ENCODE measurements at regions not wholly inside any gene's neighbourhood (a gene's known extent, or its start where the extent isn't known, plus 50 kb on each side); places are given as distances from the start of the nearest gene placed in this dataset.

DNA sequence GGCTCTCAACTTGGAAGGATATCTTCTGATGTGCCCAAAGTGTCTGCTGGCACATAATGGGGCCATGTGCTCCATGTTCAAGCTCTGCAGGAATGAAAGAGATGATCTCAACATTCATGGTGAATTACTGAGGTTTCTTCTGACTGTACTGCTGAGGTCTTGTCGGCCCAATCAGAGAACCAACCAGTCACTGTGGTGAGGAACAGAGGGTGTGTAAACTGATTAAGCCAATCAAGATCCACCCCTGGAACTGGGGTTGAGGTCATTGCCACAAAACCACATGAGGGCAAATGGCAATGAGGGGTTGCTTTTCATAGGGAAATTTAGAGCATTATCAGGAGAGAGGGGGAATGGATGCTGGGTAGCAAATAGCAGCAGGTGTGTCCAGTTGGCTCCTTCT is 152.3 kb upstream of the RAG2 start:
- H3K9me2 ChIP-seq (replicated peaks; ENCODE audit: insufficient read depth, low read length): no peaks in the 10 kb centered on the region
- H3K79me2 ChIP-seq (ENCODE audit: low read length): no peaks in the 10 kb centered on the region
- DNase-seq: no peak
- H3K27me3 ChIP-seq (ENCODE audit: low read length): no peaks in the 10 kb centered on the region
- H3K36me3 ChIP-seq (ENCODE audit: insufficient read depth, low read length): no peaks in the 10 kb centered on the region
- no peaks in the 10 kb centered on the region for H3K9me3 ChIP-seq (ENCODE audit: low read length)
- H3K4me3 ChIP-seq (ENCODE audit: low read length): no peak overlapping the region
- no peak overlapping the region for H2AFZ ChIP-seq (ENCODE audit: low read length)
- no peak overlapping the region for H3K4me2 ChIP-seq (ENCODE audit: low read depth, low read length, poor library complexity, severe bottlenecking)
- no peaks in the 10 kb centered on the region for H3K4me1 ChIP-seq (ENCODE audit: low read length)
- no peak overlapping the region for H3K27ac ChIP-seq (ENCODE audit: low read length)
- no peaks in the 10 kb centered on the region for H4K20me1 ChIP-seq (ENCODE audit: insufficient read depth, low read depth, low read length)
- H3K9ac ChIP-seq (ENCODE audit: low read length): no peak overlapping the region

- no peaks in the 10 kb centered on the region for H4K20me1 ChIP-seq (ENCODE audit: insufficient read depth, low read depth, low read length)
- no peak overlapping the region for H3K9ac ChIP-seq (ENCODE audit: low read length)
- no peak overlapping the region for H3K4me3 ChIP-seq (ENCODE audit: low read length)
- no peak overlapping the region for H2AFZ ChIP-seq (ENCODE audit: low read length)
- no peak overlapping the region for H3K4me2 ChIP-seq (ENCODE audit: low read depth, low read length, poor library complexity, severe bottlenecking)
- H3K9me3 ChIP-seq (ENCODE audit: low read length): no peaks in the 10 kb centered on the region
- no peaks in the 10 kb centered on the region for H3K36me3 ChIP-seq (ENCODE audit: insufficient read depth, low read length)
- H3K79me2 ChIP-seq (ENCODE audit: low read length): no peaks in the 10 kb centered on the region
- no peaks in the 10 kb centered on the region for H3K4me1 ChIP-seq (ENCODE audit: low read length)
- H3K27me3 ChIP-seq (ENCODE audit: low read length): no peaks in the 10 kb centered on the region
- no peak overlapping the region for H3K27ac ChIP-seq (ENCODE audit: low read length)
- H3K9me2 ChIP-seq (replicated peaks; ENCODE audit: insufficient read depth, low read length): no peaks in the 10 kb centered on the region
- DNase-seq: no peak
These were observed 150.8 kb upstream of the RAG2 start for GRCh38 chr11:36748836-36749235.

DNA sequence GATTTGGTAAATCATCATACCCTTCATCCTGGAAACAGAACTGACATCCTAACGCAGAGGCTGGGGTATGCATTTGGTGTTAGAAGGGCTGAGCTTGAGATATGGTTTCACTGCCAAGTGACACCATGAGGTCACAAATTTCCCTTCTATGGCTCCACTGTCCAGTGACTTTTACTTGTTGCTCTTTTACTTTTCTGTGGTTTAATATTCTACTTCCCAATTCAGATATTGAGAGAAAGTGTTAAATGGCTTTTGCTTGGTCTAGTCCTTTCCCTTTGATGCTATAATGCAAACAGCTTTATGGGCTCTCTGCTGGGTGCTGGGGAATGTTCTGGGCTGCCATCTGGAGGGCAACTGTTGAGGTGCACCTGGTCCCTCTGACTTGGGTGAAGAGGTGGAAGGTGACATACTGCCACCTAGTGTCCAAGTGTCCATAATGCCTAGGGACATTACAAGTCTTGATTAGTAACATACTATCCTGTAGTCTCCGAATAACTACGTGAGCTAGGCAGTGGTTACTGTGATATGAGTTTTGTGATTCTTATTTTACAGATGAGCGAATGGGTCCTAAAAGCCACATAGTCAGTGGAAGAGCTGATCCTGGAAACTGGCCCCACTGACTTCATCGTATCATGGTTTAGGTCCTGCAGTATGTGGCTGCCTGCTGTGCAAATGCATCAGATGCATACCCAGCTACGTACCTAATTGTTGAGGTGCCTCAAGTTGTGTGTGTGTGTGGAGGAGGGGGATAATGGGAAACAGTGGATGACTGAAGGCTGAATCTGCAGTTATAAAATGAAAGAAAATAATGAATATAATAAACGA is 149.1 kb upstream of the RAG2 start:
- H3K27ac ChIP-seq (ENCODE audit: low read length): no peak overlapping the region

GRCh38 chr11:36744375-36745168 is 146.5 kb upstream of the RAG2 start:
- no peaks in the 10 kb centered on the region for H3K9me3 ChIP-seq (ENCODE audit: low read length)
- H3K27ac ChIP-seq (ENCODE audit: low read length): no peak overlapping the region
- no peak overlapping the region for H2AFZ ChIP-seq (ENCODE audit: low read length)

More for the DNA sequence above, 149.1 kb upstream of the RAG2 start:
- Histone ChIP-seq H4K20me1 (ENCODE audit: insufficient read depth, low read depth, low read length) (no peaks in the 10 kb centered on the region), H2AFZ (ENCODE audit: low read length) (no peak overlapping the region), H3K9me2 (replicated peaks; ENCODE audit: insufficient read depth, low read length) (no peaks in the 10 kb centered on the region), H3K4me2 (ENCODE audit: low read depth, low read length, poor library complexity, severe bottlenecking) (no peak overlapping the region), H3K4me3 (ENCODE audit: low read length) (no peak overlapping the region), H3K4me1 (ENCODE audit: low read length) (no peaks in the 10 kb centered on the region), H3K9me3 (ENCODE audit: low read length) (no peaks in the 10 kb centered on the region), H3K9ac (ENCODE audit: low read length) (no peak overlapping the region), H3K36me3 (ENCODE audit: insufficient read depth, low read length) (no peaks in the 10 kb centered on the region), H3K79me2 (ENCODE audit: low read length) (no peaks in the 10 kb centered on the region), H3K27me3 (ENCODE audit: low read length) (no peaks in the 10 kb centered on the region)
- DNase-seq: peak; percentile 94

GRCh38 chr11:36743039-36743438 is 145.0 kb upstream of the RAG2 start:
- no peak overlapping the region for H3K4me2 ChIP-seq (ENCODE audit: low read depth, low read length, poor library complexity, severe bottlenecking)
- H3K9ac ChIP-seq (ENCODE audit: low read length): no peak overlapping the region
- no peaks in the 10 kb centered on the region for H3K27me3 ChIP-seq (ENCODE audit: low read length)
- H3K9me3 ChIP-seq (ENCODE audit: low read length): no peaks in the 10 kb centered on the region
- DNase-seq: no peak
- H3K79me2 ChIP-seq (ENCODE audit: low read length): no peaks in the 10 kb centered on the region
- no peak overlapping the region for H2AFZ ChIP-seq (ENCODE audit: low read length)
- H3K9me2 ChIP-seq (replicated peaks; ENCODE audit: insufficient read depth, low read length): no peaks in the 10 kb centered on the region
- no peaks in the 10 kb centered on the region for H3K36me3 ChIP-seq (ENCODE audit: insufficient read depth, low read length)
- H3K4me3 ChIP-seq (ENCODE audit: low read length): no peak overlapping the region
- no peaks in the 10 kb centered on the region for H3K4me1 ChIP-seq (ENCODE audit: low read length)
- H3K27ac ChIP-seq (ENCODE audit: low read length): no peak overlapping the region
- no peaks in the 10 kb centered on the region for H4K20me1 ChIP-seq (ENCODE audit: insufficient read depth, low read depth, low read length)

More at GRCh38 chr11:36744375-36745168, 146.5 kb upstream of the RAG2 start:
- no peaks in the 10 kb centered on the region for H4K20me1 ChIP-seq (ENCODE audit: insufficient read depth, low read depth, low read length)
- peak; percentile 83 for DNase-seq
- no peak overlapping the region for H3K4me3 ChIP-seq (ENCODE audit: low read length)
- H3K9ac ChIP-seq (ENCODE audit: low read length): no peak overlapping the region
- H3K36me3 ChIP-seq (ENCODE audit: insufficient read depth, low read length): no peaks in the 10 kb centered on the region
- no peaks in the 10 kb centered on the region for H3K79me2 ChIP-seq (ENCODE audit: low read length)
- H3K4me1 ChIP-seq (ENCODE audit: low read length): no peaks in the 10 kb centered on the region
- H3K27me3 ChIP-seq (ENCODE audit: low read length): no peaks in the 10 kb centered on the region
- no peaks in the 10 kb centered on the region for H3K9me2 ChIP-seq (replicated peaks; ENCODE audit: insufficient read depth, low read length)
- H3K4me2 ChIP-seq (ENCODE audit: low read depth, low read length, poor library complexity, severe bottlenecking): no peak overlapping the region

DNA sequence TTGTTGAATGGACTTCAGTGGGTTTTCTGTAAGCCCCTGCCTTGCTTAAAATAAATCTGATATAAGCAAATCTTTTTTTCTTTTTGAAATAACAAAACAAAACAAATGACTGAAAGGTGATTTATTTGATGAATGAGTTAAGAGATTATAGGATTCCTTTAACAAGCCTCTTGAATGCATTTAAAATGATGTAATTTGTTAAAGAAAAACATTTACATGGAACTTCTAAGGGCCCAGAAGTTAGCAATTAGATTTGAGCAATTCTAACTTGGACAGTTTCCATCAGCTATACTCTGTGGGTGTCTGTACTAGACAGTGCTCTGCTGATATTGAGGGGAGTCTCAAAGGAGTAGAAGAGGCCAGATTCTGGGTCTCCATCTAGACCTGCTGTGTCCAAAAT is 143.5 kb upstream of the RAG2 start:
- H3K4me1 ChIP-seq (ENCODE audit: low read length): no peaks in the 10 kb centered on the region
- no peaks in the 10 kb centered on the region for H3K36me3 ChIP-seq (ENCODE audit: insufficient read depth, low read length)
- no peaks in the 10 kb centered on the region for H3K79me2 ChIP-seq (ENCODE audit: low read length)
- H3K27me3 ChIP-seq (ENCODE audit: low read length): no peaks in the 10 kb centered on the region
- no peak overlapping the region for H3K4me2 ChIP-seq (ENCODE audit: low read depth, low read length, poor library complexity, severe bottlenecking)
- H4K20me1 ChIP-seq (ENCODE audit: insufficient read depth, low read depth, low read length): no peaks in the 10 kb centered on the region
- no peak for DNase-seq
- no peaks in the 10 kb centered on the region for H3K9me3 ChIP-seq (ENCODE audit: low read length)
- H3K4me3 ChIP-seq (ENCODE audit: low read length): no peak overlapping the region
- no peak overlapping the region for H2AFZ ChIP-seq (ENCODE audit: low read length)
- H3K27ac ChIP-seq (ENCODE audit: low read length): no peak overlapping the region
- H3K9me2 ChIP-seq (replicated peaks; ENCODE audit: insufficient read depth, low read length): no peaks in the 10 kb centered on the region
- no peak overlapping the region for H3K9ac ChIP-seq (ENCODE audit: low read length)

DNA sequence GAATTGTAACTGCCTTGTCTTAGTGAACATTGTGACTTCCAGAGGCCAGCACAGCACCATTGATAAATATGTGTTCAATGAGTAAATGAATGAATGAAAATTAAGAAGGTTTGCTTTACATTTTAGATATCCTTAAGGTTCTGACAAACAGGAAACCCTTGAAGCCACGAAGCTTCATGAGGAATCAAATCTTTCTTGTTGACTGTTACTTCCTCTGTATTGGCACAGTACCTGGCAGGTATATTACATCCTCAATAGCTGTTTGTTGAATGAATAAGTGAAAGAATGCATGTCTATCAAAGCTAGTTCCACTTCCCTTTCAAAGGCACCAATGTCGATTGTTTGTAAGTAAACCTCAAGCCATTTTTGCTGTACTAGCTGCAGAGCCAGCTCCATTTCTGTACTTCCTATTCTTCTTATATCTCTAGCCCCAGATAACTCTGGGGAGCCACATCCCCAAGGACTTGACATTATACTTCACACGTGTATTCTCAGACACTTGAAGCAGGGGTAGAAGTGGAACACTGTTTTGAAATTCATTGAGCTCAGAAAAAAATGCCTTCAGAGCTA is 140.3 kb upstream of the RAG2 start:
- H3K9ac ChIP-seq (ENCODE audit: low read length): no peak overlapping the region
- no peak overlapping the region for H2AFZ ChIP-seq (ENCODE audit: low read length)
- H3K4me2 ChIP-seq (ENCODE audit: low read depth, low read length, poor library complexity, severe bottlenecking): no peak overlapping the region
- H4K20me1 ChIP-seq (ENCODE audit: insufficient read depth, low read depth, low read length): no peaks in the 10 kb centered on the region
- no peaks in the 10 kb centered on the region for H3K9me2 ChIP-seq (replicated peaks; ENCODE audit: insufficient read depth, low read length)
- H3K79me2 ChIP-seq (ENCODE audit: low read length): no peaks in the 10 kb centered on the region
- H3K36me3 ChIP-seq (ENCODE audit: insufficient read depth, low read length): no peaks in the 10 kb centered on the region
- no peaks in the 10 kb centered on the region for H3K9me3 ChIP-seq (ENCODE audit: low read length)
- H3K4me1 ChIP-seq (ENCODE audit: low read length): no peaks in the 10 kb centered on the region
- no peaks in the 10 kb centered on the region for H3K27me3 ChIP-seq (ENCODE audit: low read length)
- no peak overlapping the region for H3K4me3 ChIP-seq (ENCODE audit: low read length)
- no peak overlapping the region for H3K27ac ChIP-seq (ENCODE audit: low read length)
- DNase-seq: no peak

DNA sequence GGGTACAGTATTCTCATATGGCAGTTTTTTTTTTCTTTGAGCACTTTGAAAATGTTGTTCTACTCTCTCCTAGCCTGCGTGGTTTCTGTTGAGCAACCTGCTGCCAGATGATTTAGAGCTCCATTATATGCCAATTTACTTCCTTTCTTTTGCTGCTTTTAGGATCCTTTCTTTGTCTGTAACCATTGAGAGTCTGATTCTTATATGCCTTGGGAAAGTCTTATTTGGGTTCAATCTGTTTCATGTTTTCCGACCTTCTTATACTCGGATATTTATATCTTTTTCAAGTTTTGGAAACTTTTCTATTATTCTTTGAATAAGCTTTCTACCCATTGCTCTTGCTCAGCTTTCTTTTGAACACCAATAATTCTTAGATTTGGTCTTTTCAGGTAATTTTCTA is 138.1 kb upstream of the RAG2 start:
- H3K4me3 ChIP-seq (ENCODE audit: low read length): no peak overlapping the region
- H3K79me2 ChIP-seq (ENCODE audit: low read length): no peaks in the 10 kb centered on the region
- H3K4me1 ChIP-seq (ENCODE audit: low read length): no peaks in the 10 kb centered on the region
- H2AFZ ChIP-seq (ENCODE audit: low read length): no peak overlapping the region
- no peaks in the 10 kb centered on the region for H3K36me3 ChIP-seq (ENCODE audit: insufficient read depth, low read length)
- H3K9me2 ChIP-seq (replicated peaks; ENCODE audit: insufficient read depth, low read length): no peaks in the 10 kb centered on the region
- H3K9ac ChIP-seq (ENCODE audit: low read length): no peak overlapping the region
- no peaks in the 10 kb centered on the region for H3K9me3 ChIP-seq (ENCODE audit: low read length)
- no peaks in the 10 kb centered on the region for H3K27me3 ChIP-seq (ENCODE audit: low read length)
- H3K4me2 ChIP-seq (ENCODE audit: low read depth, low read length, poor library complexity, severe bottlenecking): no peak overlapping the region
- no peaks in the 10 kb centered on the region for H4K20me1 ChIP-seq (ENCODE audit: insufficient read depth, low read depth, low read length)
- no peak for DNase-seq
- H3K27ac ChIP-seq (ENCODE audit: low read length): no peak overlapping the region
